H9 (cell line): ENCODE measurements at regions not wholly inside any gene's neighbourhood (a gene's known extent, or its start where the extent isn't known, plus 50 kb on each side); places are given as distances from the start of the nearest gene placed in this dataset.

Experiments used
- DNase-seq: peaks from one replicate; pipeline ENCODE4 v3.0.0-alpha.2; 2017
- H2AFZ ChIP-seq: one replicate; pipeline ENCODE4 v1.6.1; 2013; ENCODE audit warnings: mild to moderate bottlenecking, low read length, control low read depth, moderate library complexity
- H2AK5ac ChIP-seq: 2 replicates; pipeline ENCODE4 v1.6.1; 2013; ENCODE audit warnings: low read length, control low read depth, mixed read lengths; ENCODE audit not compliant: insufficient read length
- H2BK120ac ChIP-seq: one replicate; pipeline ENCODE4 v1.6.1; 2013; ENCODE audit warnings: low read depth, mild to moderate bottlenecking, low read length, control low read depth, inconsistent platforms; ENCODE audit not compliant: poor library complexity, severe bottlenecking
- H2BK12ac ChIP-seq: 2 replicates; pipeline ENCODE4 v1.6.1; 2013; ENCODE audit warnings: low read length, control low read depth, mixed read lengths, low read depth; ENCODE audit not compliant: insufficient read length
- H2BK15ac ChIP-seq: 2 replicates; pipeline ENCODE4 v1.6.1; 2013; ENCODE audit warnings: low read depth, low read length, control low read depth
- H2BK20ac ChIP-seq: one replicate; pipeline ENCODE4 v1.6.1; 2013; ENCODE audit warnings: low read depth, mild to moderate bottlenecking, low read length, control low read depth, inconsistent platforms; ENCODE audit not compliant: poor library complexity, severe bottlenecking
- H2BK5ac ChIP-seq: 2 replicates; pipeline ENCODE4 v1.6.1; 2013; ENCODE audit warnings: low read length, control low read depth, mixed read lengths; ENCODE audit not compliant: insufficient read length
- H3K14ac ChIP-seq: 2 replicates; pipeline ENCODE4 v1.6.1; 2013; ENCODE audit warnings: low read length, control low read depth; ENCODE audit not compliant: insufficient read depth
- H3K18ac ChIP-seq: 2 replicates; pipeline ENCODE4 v1.6.1; 2013; ENCODE audit warnings: low read depth, mild to moderate bottlenecking, mixed read lengths, low read length, control low read depth; ENCODE audit not compliant: insufficient read length
- H3K23ac ChIP-seq: 2 replicates; pipeline ENCODE4 v1.6.1; 2013; ENCODE audit warnings: low read length, control low read depth, mixed read lengths, low read depth; ENCODE audit not compliant: insufficient read length
- H3K23me2 ChIP-seq: 2 replicates; pipeline ENCODE4 v1.6.1; 2013; ENCODE audit warnings: low read depth, mild to moderate bottlenecking, mixed read lengths, low read length, control low read depth; ENCODE audit not compliant: insufficient read length, poor library complexity, severe bottlenecking
- H3K27ac ChIP-seq: 2 replicates; pipeline ENCODE4 v1.5.1; 2013; ENCODE audit warnings: low read length, control low read depth, mixed read lengths, low read depth; ENCODE audit not compliant: insufficient read length
- H3K27me3 ChIP-seq: 2 replicates; pipeline ENCODE4 v1.6.1; 2013; ENCODE audit warnings: low read length, control low read depth, inconsistent platforms; ENCODE audit not compliant: insufficient read depth
- H3K4ac ChIP-seq: 2 replicates; pipeline ENCODE4 v1.6.1; 2013; ENCODE audit warnings: low read depth, mild to moderate bottlenecking, control low read depth, inconsistent platforms, low read length, moderate library complexity
- H3K4me1 ChIP-seq: 2 replicates; pipeline ENCODE4 v1.6.1; 2013; ENCODE audit warnings: low read length, control low read depth, inconsistent platforms; ENCODE audit not compliant: insufficient read depth
- H3K4me2 ChIP-seq: 2 replicates; pipeline ENCODE4 v1.6.1; 2013; ENCODE audit warnings: low read length, control low read depth, mixed read lengths; ENCODE audit not compliant: insufficient read length, insufficient read depth
- H3K56ac ChIP-seq: 2 replicates; pipeline ENCODE4 v1.6.1; 2013; ENCODE audit warnings: low read depth, mild to moderate bottlenecking, mixed read lengths, low read length, control low read depth; ENCODE audit not compliant: insufficient read length
- H3K79me1 ChIP-seq: 2 replicates; pipeline ENCODE4 v1.6.1; 2013; ENCODE audit warnings: low read depth, mild to moderate bottlenecking, moderate library complexity, low read length, control low read depth, inconsistent platforms; ENCODE audit not compliant: insufficient read depth, poor library complexity, severe bottlenecking
- H3K79me2 ChIP-seq: 2 replicates; pipeline ENCODE4 v1.6.1; 2013; ENCODE audit warnings: low read length, control low read depth, inconsistent platforms; ENCODE audit not compliant: insufficient read depth
- H3K9ac ChIP-seq: 2 replicates; pipeline ENCODE4 v1.6.1; 2013; ENCODE audit warnings: low read length, control low read depth, mixed read lengths; ENCODE audit not compliant: insufficient read length; ENCODE audit errors: extremely low read depth
- H3K9me3 ChIP-seq: one replicate; pipeline ENCODE4 v1.6.1; 2013; ENCODE audit warnings: low read depth, low read length, inconsistent platforms; ENCODE audit not compliant: control insufficient read depth
- H3T11ph ChIP-seq: one replicate; pipeline ENCODE4 v1.6.1; 2013; ENCODE audit warnings: mild to moderate bottlenecking, low read length, control low read depth, inconsistent platforms
- H4K20me1 ChIP-seq: one replicate; pipeline ENCODE4 v1.6.1; 2013; ENCODE audit not compliant: control insufficient read depth, insufficient read length, insufficient read depth
- H4K5ac ChIP-seq: 2 replicates; pipeline ENCODE4 v1.6.1; 2013; ENCODE audit warnings: low read depth, mild to moderate bottlenecking, mixed read lengths, low read length, control low read depth; ENCODE audit not compliant: insufficient read length
- H4K8ac ChIP-seq: replicated peaks from 2 replicates; pipeline ENCODE4 v1.6.1; 2013; ENCODE audit warnings: low read length, control low read depth, mixed read lengths, low read depth; ENCODE audit not compliant: insufficient read length
- H4K91ac ChIP-seq: 2 replicates; pipeline ENCODE4 v1.6.1; 2013; ENCODE audit warnings: low read depth, mild to moderate bottlenecking, moderate library complexity, mixed read lengths, low read length, control low read depth; ENCODE audit not compliant: insufficient read length
- H3K27ac Mint-ChIP-seq, 3 experiments: 2 replicates in 2 of 3; 3 replicates in 1 of 3; pipeline ENCODE4 v1.8.0; 2020 to 2021; ENCODE audit warnings: mixed read lengths in 3 of 3, mild to moderate bottlenecking in 1 of 3, moderate library complexity in 1 of 3
- H3K27me3 Mint-ChIP-seq: 2 replicates; pipeline ENCODE4 v1.8.0; 2021; ENCODE audit warnings: low read depth, mild to moderate bottlenecking, moderate library complexity, mixed read lengths
- H3K36me3 Mint-ChIP-seq, 3 experiments: 2 replicates in 2 of 3; 3 replicates in 1 of 3; pipeline ENCODE4 v1.8.0; 2020 to 2021; ENCODE audit warnings: low read depth in 3 of 3, mixed read lengths in 3 of 3; ENCODE audit not compliant: insufficient read depth in 1 of 3
- H3K4me1 Mint-ChIP-seq, 2 experiments: 2 replicates each; pipeline ENCODE4 v1.8.0; 2020; ENCODE audit warnings: mixed read lengths in 2 of 2
- H3K4me3 Mint-ChIP-seq, 2 experiments: 2 replicates in 1 of 2; 3 replicates in 1 of 2; pipeline ENCODE4 v1.8.0; 2020 to 2021; ENCODE audit warnings: mild to moderate bottlenecking in 2 of 2, mixed read lengths in 2 of 2, moderate library complexity in 1 of 2
- H3K9me3 Mint-ChIP-seq, 2 experiments: 2 replicates in 1 of 2; 3 replicates in 1 of 2; pipeline ENCODE4 v1.8.0; 2020; ENCODE audit warnings: mild to moderate bottlenecking in 2 of 2, mixed read lengths in 2 of 2, moderate library complexity in 1 of 2
- CTCF ChIP-seq: fragments of 200-600 bp; sonication (generic); conservative IDR thresholded peaks from 3 replicates; pipeline ENCODE4 v1.8.0; 2021; ENCODE audit warnings: antibody characterized with exemption, mild to moderate bottlenecking
- WGBS: extraction: QIAGEN DNeasy Blood & Tissue Kit; methylation state at CpG from one replicate; pipeline ENCODE4 v1.1.7; 2013; ENCODE audit warnings: missing lambda C conversion rate, low lambda C conversion rate, mixed read lengths; ENCODE audit not compliant: insufficient read length; ENCODE audit errors: extremely low coverage; 5-methylcytosine and 5-hydroxymethylcytosine counted together

GRCh38 chr4:26239801-26240200, 81.0 kb upstream of the RBPJ start:
- H2AFZ ChIP-seq = no peak overlapping the region
- H4K91ac ChIP-seq = no peak overlapping the region
- no peak overlapping the region for H3K4ac ChIP-seq
- no peak for DNase-seq
- no peak overlapping the region for H2AK5ac ChIP-seq
- H3K4me3 Mint-ChIP-seq = no peak overlapping the region
- H3T11ph ChIP-seq = no peak overlapping the region
- H3K79me2 ChIP-seq = no peaks in the 10 kb centered on the region
- no peak overlapping the region for H2BK20ac ChIP-seq
- H3K4me1 ChIP-seq = peaks cover 6% of the 10 kb centered on the region
- no peak overlapping the region for H4K5ac ChIP-seq
- TF ChIP-seq CTCF = no peak
- no peak overlapping the region for H4K8ac ChIP-seq
- H2BK5ac ChIP-seq = no peak overlapping the region
- H3K9me3 ChIP-seq = no peaks in the 10 kb centered on the region
- no peak overlapping the region for H3K14ac ChIP-seq
- H3K4me1 Mint-ChIP-seq = peaks cover 26 to 27% of the 10 kb centered on the region in 2 experiments
- no peak overlapping the region for H3K9ac ChIP-seq
- H3K36me3 Mint-ChIP-seq = no peaks in the 10 kb centered on the region
- no peaks in the 10 kb centered on the region for H3K23me2 ChIP-seq
- H3K4me2 ChIP-seq = no peak overlapping the region
- H4K20me1 ChIP-seq = no peaks in the 10 kb centered on the region
- H3K27ac Mint-ChIP-seq = no peak overlapping the region
- WGBS = no CpG with 5 or more reads among the region's 5 CpGs
- peaks cover 0 to 3% of the 10 kb centered on the region in 2 experiments; a peak in 2 of 5 replicates for H3K9me3 Mint-ChIP-seq
- H3K27me3 Mint-ChIP-seq = no peaks in the 10 kb centered on the region
- H3K18ac ChIP-seq = no peak overlapping the region
- no peak overlapping the region for H2BK15ac ChIP-seq
- H2BK120ac ChIP-seq = no peak overlapping the region
- H3K23ac ChIP-seq = no peak overlapping the region
- no peaks in the 10 kb centered on the region for H3K27me3 ChIP-seq
- no peaks in the 10 kb centered on the region for H3K79me1 ChIP-seq
- no peak overlapping the region for H3K27ac ChIP-seq
- no peak overlapping the region for H2BK12ac ChIP-seq
- no peak overlapping the region for H3K56ac ChIP-seq
